Activated CD8-positive, alpha-beta T cell treated with anti-CD3 and anti-CD28 coated beads for 36 hours (primary cell): ENCODE measurements at regions not wholly inside any gene's neighbourhood (a gene's known extent, or its start where the extent isn't known, plus 50 kb on each side); places are given as distances from the start of the nearest gene placed in this dataset.

Experiments used
- ATAC-seq: fragments of 200-7000 bp; cut with Tn5 transposase; one replicate; pipeline ENCODE4 v1.10.0; 2021; ENCODE audit warnings: mild to moderate bottlenecking, moderate library complexity
- CTCF ChIA-PET: fragments of 350-600 bp; sonication (Branson Sonifier 250); formaldehyde crosslinking; loops from one replicate; lab custom pipeline; 2021; ENCODE audit warnings: antibody characterized with exemption; lab: Charles Lee
- POLR2A ChIA-PET: fragments of 350-600 bp; sonication (Branson Sonifier 250); formaldehyde crosslinking; loops from one replicate; lab custom pipeline; 2021; ENCODE audit warnings: antibody characterized with exemption; lab: Charles Lee
- DNase-seq: peaks from one replicate; pipeline ENCODE4 v3.0.0-alpha.2; 2020
- H3K27ac Mint-ChIP-seq: one replicate; pipeline ENCODE4 v1.8.0; 2021; ENCODE audit warnings: mild to moderate bottlenecking, mixed read lengths
- H3K27me3 Mint-ChIP-seq: one replicate; pipeline ENCODE4 v1.8.0; 2021; ENCODE audit warnings: mixed read lengths
- H3K36me3 Mint-ChIP-seq: one replicate; pipeline ENCODE4 v1.8.0; 2021; ENCODE audit warnings: low read depth, mixed read lengths
- H3K4me1 Mint-ChIP-seq: one replicate; pipeline ENCODE4 v1.8.0; 2021; ENCODE audit warnings: low read depth, mixed read lengths
- H3K4me3 Mint-ChIP-seq: one replicate; pipeline ENCODE4 v1.8.0; 2021; ENCODE audit warnings: mild to moderate bottlenecking, moderate library complexity, mixed read lengths
- H3K9me3 Mint-ChIP-seq: one replicate; pipeline ENCODE4 v1.8.0; 2021; ENCODE audit warnings: mixed read lengths
- CTCF ChIP-seq: fragments of 200-600 bp; IDR thresholded peaks from one replicate; pipeline ENCODE4 v1.8.0; 2022; ENCODE audit warnings: antibody characterized with exemption, mild to moderate bottlenecking
- intact Hi-C: fragments of 100-400 bp; cut with micrococcal nuclease; formaldehyde crosslinking; loops from one replicate; pipeline ENCODE4 v1.10.0; 2022

- CTCF ChIA-PET, result no interaction called here
- Mint-ChIP-seq H3K9me3 (no peaks in the 10 kb centered on the region), H3K4me1 (no peaks in the 10 kb centered on the region), H3K36me3 (no peaks in the 10 kb centered on the region), H3K27ac (no peak overlapping the region), H3K27me3 (no peaks in the 10 kb centered on the region), H3K4me3 (no peak overlapping the region)
- ATAC-seq (no peak), DNase-seq (no peak)
- POLR2A ChIA-PET, result no interaction called here
- intact Hi-C loops, result no loop called here
- TF ChIP-seq CTCF, result no peak
These were observed 204.9 kb upstream of the NPSR1 start for GRCh38 chr7:34453150-34453549.

GRCh38 chr7:34454381-34454780 lies 203.6 kb upstream of the NPSR1 start:
- ChIA-PET CTCF (no interaction called here), POLR2A (no interaction called here)
- Mint-ChIP-seq H3K27ac (no peak overlapping the region), H3K36me3 (no peaks in the 10 kb centered on the region), H3K4me1 (no peaks in the 10 kb centered on the region), H3K9me3 (no peaks in the 10 kb centered on the region), H3K4me3 (no peak overlapping the region), H3K27me3 (no peaks in the 10 kb centered on the region)
- DNase-seq (no peak), ATAC-seq (no peak)
- TF ChIP-seq CTCF, result no peak
- intact Hi-C loops, result no loop called here

DNA sequence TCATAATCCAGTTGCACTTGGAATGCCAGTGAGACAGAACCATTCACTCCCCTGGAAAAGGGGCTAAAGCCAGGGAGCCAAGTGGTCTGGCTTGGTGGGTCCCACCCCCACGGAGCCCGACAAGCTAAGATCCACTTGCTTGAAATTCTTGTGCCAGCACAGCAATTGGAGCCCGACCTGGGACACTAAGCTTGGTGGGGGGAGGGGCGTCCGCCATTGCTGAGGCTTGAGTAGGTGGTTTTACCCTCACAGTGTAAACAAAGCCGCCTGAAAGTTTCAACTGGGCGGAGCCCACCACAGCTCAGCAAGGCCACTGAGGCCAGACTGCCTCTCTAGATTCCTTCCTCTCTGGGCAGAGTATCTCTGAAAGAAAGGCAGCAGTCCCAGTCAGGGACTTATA lies 200.7 kb upstream of the NPSR1 start:
- no peak overlapping the region for H3K27ac Mint-ChIP-seq
- peaks cover 10% of the 10 kb centered on the region for H3K9me3 Mint-ChIP-seq
- ChIA-PET POLR2A (no interaction called here), CTCF (no interaction called here)
- no peak for ATAC-seq
- no peak for DNase-seq
- H3K27me3 Mint-ChIP-seq, result no peaks in the 10 kb centered on the region
- no peaks in the 10 kb centered on the region for H3K4me1 Mint-ChIP-seq
- H3K4me3 Mint-ChIP-seq, result no peak overlapping the region
- no peak for TF ChIP-seq CTCF
- H3K36me3 Mint-ChIP-seq, result no peaks in the 10 kb centered on the region
- intact Hi-C loops, result no loop called here

DNA sequence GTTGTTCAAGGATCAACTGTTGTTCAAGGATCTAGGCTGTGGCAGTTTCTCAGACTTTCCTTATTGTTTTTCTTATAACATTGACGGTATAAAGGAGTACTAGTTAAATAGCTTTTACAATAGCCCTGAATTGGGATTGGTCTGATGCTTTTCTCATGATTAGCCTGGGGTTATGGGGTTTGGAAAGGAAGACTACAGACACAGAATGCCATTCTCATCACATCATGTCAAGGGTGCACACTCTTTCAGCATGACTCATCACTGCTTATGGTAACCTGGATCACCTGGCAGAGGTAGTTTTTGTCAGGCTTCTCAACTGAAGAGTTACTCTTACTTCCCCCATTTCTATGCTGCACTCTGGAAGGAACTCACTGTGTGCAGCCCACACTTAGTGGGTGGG lies 194.2 kb upstream of the NPSR1 start:
- H3K27me3 Mint-ChIP-seq, result no peaks in the 10 kb centered on the region
- peaks cover 18% of the 10 kb centered on the region for H3K9me3 Mint-ChIP-seq
- H3K4me3 Mint-ChIP-seq, result no peak overlapping the region
- no peaks in the 10 kb centered on the region for H3K36me3 Mint-ChIP-seq
- intact Hi-C loops, result no loop called here
- POLR2A ChIA-PET, result no interaction called here
- no peak overlapping the region for H3K27ac Mint-ChIP-seq
- ATAC-seq (no peak), DNase-seq (no peak)
- CTCF ChIA-PET, result no interaction called here
- H3K4me1 Mint-ChIP-seq, result no peaks in the 10 kb centered on the region
- TF ChIP-seq CTCF, result no peak

- Mint-ChIP-seq H3K27ac (no peak overlapping the region), H3K4me1 (no peaks in the 10 kb centered on the region), H3K9me3 (peaks cover 19% of the 10 kb centered on the region), H3K36me3 (no peaks in the 10 kb centered on the region), H3K27me3 (no peaks in the 10 kb centered on the region), H3K4me3 (no peak overlapping the region)
- ATAC-seq (no peak), DNase-seq (no peak)
- intact Hi-C loops, result no loop called here
- TF ChIP-seq CTCF, result no peak
- POLR2A ChIA-PET, result no interaction called here
- CTCF ChIA-PET, result no interaction called here
These were observed 186.2 kb upstream of the NPSR1 start for GRCh38 chr7:34471844-34472243.
